ENCODE measurements at regions not wholly inside any gene's neighbourhood (a gene's known extent, or its start where the extent isn't known, plus 50 kb on each side); places are given as distances from the start of the nearest gene placed in this dataset.

DNA sequence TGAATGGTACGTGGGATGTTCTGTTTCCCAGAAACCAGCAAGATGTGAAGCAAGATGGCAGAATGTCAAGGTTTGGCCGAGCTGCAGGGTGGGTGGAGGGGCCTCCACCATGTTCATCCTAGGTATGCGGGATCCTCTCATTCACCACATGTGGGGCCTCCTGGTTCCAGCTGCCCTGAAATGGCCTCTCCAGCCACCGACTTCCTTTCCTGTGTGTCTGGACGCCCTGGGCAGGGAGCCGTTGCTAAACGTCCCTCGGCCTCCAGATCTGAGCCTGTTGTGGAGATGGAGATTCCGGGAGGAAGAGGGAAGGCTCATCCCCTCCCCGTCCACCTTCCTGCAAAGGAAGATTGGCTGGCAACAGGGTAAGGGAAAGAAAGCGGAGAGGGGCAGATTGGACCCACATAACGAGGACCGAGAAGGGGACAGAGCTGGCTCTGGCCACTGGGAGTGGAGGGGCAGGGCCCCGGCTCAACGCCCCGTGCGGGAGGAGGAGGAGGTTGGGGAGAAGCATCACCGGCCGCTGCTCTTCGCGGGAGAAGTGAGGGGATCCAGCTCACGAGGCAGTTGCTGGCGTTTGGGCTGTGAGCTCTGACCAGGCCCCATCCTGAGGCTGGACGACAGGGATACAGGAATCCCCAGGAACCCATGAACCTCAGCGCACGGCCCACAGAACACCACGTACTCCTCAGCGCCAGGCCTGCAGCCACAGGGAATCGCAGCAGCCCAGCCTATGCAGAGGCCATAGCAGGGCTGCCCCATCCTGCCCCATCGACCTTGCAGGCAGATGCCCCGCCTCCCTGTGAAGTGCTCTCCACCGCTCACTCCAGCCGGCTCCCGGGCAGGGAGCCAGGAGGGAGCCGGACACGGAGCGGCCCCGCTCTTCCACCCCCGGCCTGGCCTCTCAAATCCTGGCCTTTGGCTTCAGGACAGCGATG, 98.3 kb downstream of the FOXL3 start:
- Histone ChIP-seq H3K4me1 (ENCODE audit: control insufficient read depth in 1 of 2, insufficient read depth in 2 of 2, low read length in 2 of 2) (no peaks in the 10 kb centered on the region), H3K9me3 (replicated peaks in 1 of 2; ENCODE audit: control insufficient read depth in 1 of 2, insufficient read depth in 1 of 2, low read length in 2 of 2) (peaks cover 0 to 68% of the 10 kb centered on the region in 2 donors), H3K9ac (ENCODE audit: insufficient read depth, low read length, poor library complexity, severe bottlenecking) (no peak overlapping the region), H4K20me1 (ENCODE audit: insufficient read depth, low read length) (no peaks in the 10 kb centered on the region), H3K4me3 (replicated peaks in 1 of 3; ENCODE audit: low read depth in 2 of 3, low read length in 3 of 3) (no peak overlapping the region), H3K36me3 (replicated peaks in 1 of 2; ENCODE audit: control insufficient read depth in 1 of 2, insufficient read depth in 2 of 2, low read length in 2 of 2) (no peaks in the 10 kb centered on the region), H3K27me3 (ENCODE audit: control insufficient read depth in 2 of 2, insufficient read depth in 2 of 2, low read length in 2 of 2) (no peaks in the 10 kb centered on the region), H3K4me2 (replicated peaks; ENCODE audit: extremely low read depth, low read length, poor library complexity, severe bottlenecking) (no peak overlapping the region), H2AFZ (ENCODE audit: insufficient read depth, low read depth, low read length, poor library complexity, severe bottlenecking) (no peak overlapping the region), H3K27ac (ENCODE audit: low read depth in 1 of 2, low read length in 2 of 2) (no peak overlapping the region), H3K79me2 (ENCODE audit: insufficient read depth, low read length) (no peaks in the 10 kb centered on the region)
- DNase-seq, result no peak
- no peak overlapping the region for H3K4me3 Mint-ChIP-seq
- no peak for TF ChIP-seq CTCF (IDR thresholded peaks at IDR 0.05)
- H3K9me3 Mint-ChIP-seq, result peaks cover 22 to 68% (median 46%) of the 10 kb centered on the region in 7 donors
- 96% methylated on average over 33 of the region's 40 CpGs for WGBS (ENCODE audit: insufficient coverage)
- no peaks in the 10 kb centered on the region for H3K4me1 Mint-ChIP-seq
- intact Hi-C loops (cut with micrococcal nuclease), result no loop called here
- H3K27ac Mint-ChIP-seq, result peak overlapping the region in 1 of 7 donors; percentile 18
- no peaks in the 10 kb centered on the region for H3K36me3 Mint-ChIP-seq
- H3K27me3 Mint-ChIP-seq (ENCODE audit: low read depth in 3 of 3), result peaks cover 5 to 14% (median 5%) of the 10 kb centered on the region in 3 donors

DNA sequence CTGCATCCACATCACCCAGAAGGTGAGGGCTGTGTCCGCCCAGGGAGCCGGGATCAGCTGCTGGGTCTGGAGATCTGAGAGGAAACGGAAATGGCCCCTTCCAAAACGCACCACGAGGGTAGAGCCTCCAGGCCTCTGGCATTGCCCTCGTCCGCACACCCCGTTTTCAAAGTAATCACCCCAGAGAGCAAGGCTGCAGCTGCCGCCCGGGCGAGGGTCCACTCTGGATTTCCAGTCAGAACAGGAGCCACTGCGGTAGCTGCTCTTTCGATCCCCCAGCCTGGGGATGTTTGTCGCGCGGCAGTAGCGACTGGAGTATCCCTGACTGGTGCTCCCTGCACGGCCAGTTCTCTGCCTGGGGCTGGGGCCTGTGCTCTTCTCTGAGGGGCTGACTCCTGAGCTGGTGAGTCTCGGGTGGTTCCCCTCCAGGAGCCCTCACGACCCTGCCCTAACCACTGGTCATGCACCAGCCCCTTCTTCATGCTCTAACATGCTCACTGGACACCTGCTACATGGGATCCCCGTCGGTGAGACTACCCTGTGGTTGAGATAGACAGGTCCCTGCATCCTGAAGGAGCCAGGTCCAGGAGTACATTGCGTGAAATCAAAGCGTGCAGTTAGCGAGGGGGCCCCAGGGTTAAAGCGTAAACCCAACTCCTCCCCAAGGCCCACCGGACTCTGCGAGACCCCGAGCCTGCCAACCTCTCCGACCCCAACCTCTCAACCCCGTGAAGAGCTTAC, 99.2 kb downstream of the FOXL3 start:
- no peak overlapping the region for H3K4me3 Mint-ChIP-seq
- 96% methylated on average over 30 of the region's 31 CpGs for WGBS (ENCODE audit: insufficient coverage)

More for the DNA sequence above, 99.2 kb downstream of the FOXL3 start:
- Mint-ChIP-seq H3K4me1 (no peaks in the 10 kb centered on the region), H3K9me3 (peaks cover 21 to 65% (median 38%) of the 10 kb centered on the region in 7 donors), H3K27ac (no peak overlapping the region), H3K36me3 (no peaks in the 10 kb centered on the region), H3K27me3 (ENCODE audit: low read depth in 3 of 3) (peaks cover 3 to 9% (median 3%) of the 10 kb centered on the region in 3 donors)
- Histone ChIP-seq H3K79me2 (ENCODE audit: insufficient read depth, low read length) (no peaks in the 10 kb centered on the region), H3K4me2 (replicated peaks; ENCODE audit: extremely low read depth, low read length, poor library complexity, severe bottlenecking) (no peak overlapping the region), H3K36me3 (replicated peaks in 1 of 2; ENCODE audit: control insufficient read depth in 1 of 2, insufficient read depth in 2 of 2, low read length in 2 of 2) (no peaks in the 10 kb centered on the region), H3K27me3 (ENCODE audit: control insufficient read depth in 2 of 2, insufficient read depth in 2 of 2, low read length in 2 of 2) (no peaks in the 10 kb centered on the region), H3K27ac (ENCODE audit: low read depth in 1 of 2, low read length in 2 of 2) (no peak overlapping the region), H2AFZ (ENCODE audit: insufficient read depth, low read depth, low read length, poor library complexity, severe bottlenecking) (no peak overlapping the region), H4K20me1 (ENCODE audit: insufficient read depth, low read length) (no peaks in the 10 kb centered on the region), H3K9ac (ENCODE audit: insufficient read depth, low read length, poor library complexity, severe bottlenecking) (no peak overlapping the region), H3K9me3 (replicated peaks in 1 of 2; ENCODE audit: control insufficient read depth in 1 of 2, insufficient read depth in 1 of 2, low read length in 2 of 2) (peaks cover 0 to 68% of the 10 kb centered on the region in 2 donors), H3K4me1 (ENCODE audit: control insufficient read depth in 1 of 2, insufficient read depth in 2 of 2, low read length in 2 of 2) (no peaks in the 10 kb centered on the region), H3K4me3 (replicated peaks in 1 of 3; ENCODE audit: low read depth in 2 of 3, low read length in 3 of 3) (no peak overlapping the region)
- TF ChIP-seq CTCF (IDR thresholded peaks at IDR 0.05), result no peak
- DNase-seq, result no peak
- intact Hi-C loops (cut with micrococcal nuclease), result no loop called here

Data from CD14-positive monocyte (primary cell).